ENCODE measurements at regions not wholly inside any gene's neighbourhood (a gene's known extent, or its start where the extent isn't known, plus 50 kb on each side); places are given as distances from the start of the nearest gene placed in this dataset.
"Not testable (repeated sequence)": the region's sequence is repeated elsewhere in the genome, so short reads cannot be mapped to it uniquely, and the experiment has no call there.

DNA sequence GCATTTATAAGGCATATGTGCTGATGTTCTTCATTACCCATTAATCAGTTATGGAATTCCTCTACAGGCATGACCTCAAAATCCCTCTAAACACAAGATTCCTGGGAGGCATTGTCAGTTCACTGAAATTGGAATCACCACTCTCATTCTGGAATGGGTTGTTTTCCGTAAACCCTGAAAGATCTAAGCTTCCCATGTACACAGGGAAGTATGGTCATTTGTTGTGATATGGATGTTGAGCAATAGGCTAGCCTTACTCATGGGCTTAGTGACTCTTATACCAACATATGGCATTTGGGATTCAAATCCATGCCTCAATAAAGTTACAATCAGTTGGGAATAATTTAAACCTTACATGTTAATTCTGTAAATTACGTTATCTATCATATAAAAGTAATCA, 258.0 kb downstream of the XPNPEP1 start:
- no peak overlapping the region for H3K4me3 ChIP-seq (ENCODE audit: low read depth, low read length)
- TF ChIP-seq, protein P1, sequence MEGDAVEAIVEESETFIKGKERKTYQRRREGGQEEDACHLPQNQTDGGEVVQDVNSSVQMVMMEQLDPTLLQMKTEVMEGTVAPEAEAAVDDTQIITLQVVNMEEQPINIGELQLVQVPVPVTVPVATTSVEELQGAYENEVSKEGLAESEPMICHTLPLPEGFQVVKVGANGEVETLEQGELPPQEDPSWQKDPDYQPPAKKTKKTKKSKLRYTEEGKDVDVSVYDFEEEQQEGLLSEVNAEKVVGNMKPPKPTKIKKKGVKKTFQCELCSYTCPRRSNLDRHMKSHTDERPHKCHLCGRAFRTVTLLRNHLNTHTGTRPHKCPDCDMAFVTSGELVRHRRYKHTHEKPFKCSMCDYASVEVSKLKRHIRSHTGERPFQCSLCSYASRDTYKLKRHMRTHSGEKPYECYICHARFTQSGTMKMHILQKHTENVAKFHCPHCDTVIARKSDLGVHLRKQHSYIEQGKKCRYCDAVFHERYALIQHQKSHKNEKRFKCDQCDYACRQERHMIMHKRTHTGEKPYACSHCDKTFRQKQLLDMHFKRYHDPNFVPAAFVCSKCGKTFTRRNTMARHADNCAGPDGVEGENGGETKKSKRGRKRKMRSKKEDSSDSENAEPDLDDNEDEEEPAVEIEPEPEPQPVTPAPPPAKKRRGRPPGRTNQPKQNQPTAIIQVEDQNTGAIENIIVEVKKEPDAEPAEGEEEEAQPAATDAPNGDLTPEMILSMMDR (IDR thresholded peaks at IDR 0.05; ENCODE audit: borderline replicate concordance, insufficient read depth, low read depth, low read length) = no peak

DNA sequence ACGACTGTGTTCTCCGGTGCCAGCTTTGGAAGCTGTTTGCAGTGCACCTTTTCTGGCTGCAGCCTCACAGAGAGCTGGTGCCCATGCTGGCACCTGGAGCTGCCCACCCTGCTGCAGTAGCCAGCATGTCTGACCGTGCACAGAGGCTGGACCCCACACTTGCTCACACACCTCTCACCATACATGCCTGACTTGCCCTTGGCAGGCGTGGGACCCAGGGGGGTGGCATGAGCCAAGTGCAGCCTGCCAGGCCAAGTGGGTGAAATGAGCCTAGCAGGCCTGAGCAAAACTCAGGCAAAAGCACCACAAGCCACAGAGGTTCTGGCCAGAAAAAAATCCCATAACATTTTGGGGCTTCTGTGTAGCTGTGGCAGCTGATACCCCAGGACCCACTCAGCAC, 258.8 kb downstream of the XPNPEP1 start:
- no peak overlapping the region for H3K4me3 ChIP-seq (ENCODE audit: low read depth, low read length)
- TF ChIP-seq, protein P1 (IDR thresholded peaks at IDR 0.05; ENCODE audit: borderline replicate concordance, insufficient read depth, low read depth, low read length) = no peak

DNA sequence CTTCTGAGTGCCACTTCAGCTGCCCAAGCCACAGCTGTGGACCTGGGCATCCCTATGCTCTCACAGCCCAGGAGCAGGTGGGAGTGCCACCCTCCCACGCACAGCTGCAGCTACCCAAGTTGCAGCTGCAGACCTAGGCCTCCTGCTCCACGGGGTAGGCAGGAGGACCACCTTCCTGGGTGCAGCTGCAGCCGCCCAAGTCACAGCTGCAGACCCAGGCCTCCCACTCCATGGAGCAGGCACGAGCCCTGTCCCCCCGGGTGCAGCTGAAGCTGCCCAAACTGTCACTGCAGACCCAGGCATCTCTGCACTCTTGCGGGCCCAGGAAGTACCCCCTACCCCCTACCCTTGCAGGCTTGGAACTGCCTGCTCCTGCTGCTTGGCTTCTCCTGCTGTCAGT, 260.2 kb downstream of the XPNPEP1 start:
- TF ChIP-seq, protein P1 (IDR thresholded peaks at IDR 0.05; ENCODE audit: borderline replicate concordance, insufficient read depth, low read depth, low read length) = no peak

DNA sequence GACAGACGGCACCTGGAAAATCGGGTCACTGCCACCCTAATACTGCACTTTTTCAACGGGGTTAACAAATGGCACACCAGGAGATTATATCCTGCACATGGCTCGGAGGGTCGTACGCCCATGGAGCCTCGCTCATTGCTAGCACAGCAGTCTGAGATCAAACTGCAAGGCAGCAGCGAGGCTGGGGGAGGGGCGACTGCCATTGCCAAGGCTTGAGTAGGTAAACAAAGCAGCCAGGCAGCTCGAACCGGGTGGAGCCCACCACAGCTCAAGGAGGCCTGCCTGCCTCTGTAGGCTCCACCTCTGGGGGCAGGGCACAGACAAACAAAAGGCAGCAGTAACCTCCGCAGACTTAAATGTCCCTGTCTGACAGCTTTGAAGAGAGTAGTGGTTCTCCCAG, 270.7 kb downstream of the XPNPEP1 start:
- H3K4me3 ChIP-seq (ENCODE audit: low read depth, low read length) = not testable (repeated sequence)

More for the DNA sequence above, 260.2 kb downstream of the XPNPEP1 start:
- H3K4me3 ChIP-seq (ENCODE audit: low read depth, low read length) = no peak overlapping the region

DNA sequence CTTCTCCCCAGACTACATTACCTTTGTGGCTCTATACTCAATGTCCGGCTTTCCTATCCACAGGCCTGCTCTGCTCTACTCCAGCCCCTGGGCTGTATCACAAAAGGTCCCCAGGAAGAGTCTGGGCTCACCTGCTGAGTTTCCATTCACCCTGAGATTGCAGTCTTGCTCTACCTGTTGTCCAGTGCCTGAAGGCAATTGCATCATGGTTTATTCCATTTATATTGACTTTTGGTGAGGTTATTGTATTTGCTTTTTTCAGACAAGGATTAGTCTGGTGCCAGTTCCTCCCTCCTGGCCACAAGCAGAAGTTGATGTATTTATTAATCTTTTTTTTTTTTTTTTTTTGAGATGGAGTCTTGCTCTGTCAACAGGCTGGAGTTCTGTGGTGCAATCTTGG, 273.1 kb downstream of the XPNPEP1 start:
- H3K4me3 ChIP-seq (ENCODE audit: low read depth, low read length) = no peak overlapping the region
- TF ChIP-seq, protein P1 (IDR thresholded peaks at IDR 0.05; ENCODE audit: borderline replicate concordance, insufficient read depth, low read depth, low read length) = no peak

DNA sequence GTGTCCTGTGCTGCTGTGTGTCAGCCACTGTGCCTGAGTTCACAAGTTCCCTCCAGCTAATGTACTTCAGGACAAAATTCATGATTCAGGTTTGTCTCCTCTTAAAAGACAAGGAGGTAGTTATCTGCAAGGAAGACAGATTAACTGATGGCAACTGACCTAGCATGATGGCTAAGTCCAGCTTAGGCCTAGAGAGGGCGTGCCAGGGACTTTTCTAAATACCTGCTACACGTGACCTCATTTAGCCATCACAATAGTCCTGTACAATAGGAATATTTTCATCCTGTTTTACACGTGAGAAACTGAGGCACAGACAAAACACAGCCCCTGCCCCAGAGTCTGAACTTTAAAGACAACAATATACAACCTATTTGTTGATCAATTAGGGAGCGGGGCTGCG, 275.7 kb downstream of the XPNPEP1 start:
- H3K4me3 ChIP-seq (ENCODE audit: low read depth, low read length) = no peak overlapping the region
- TF ChIP-seq, protein P1 (IDR thresholded peaks at IDR 0.05; ENCODE audit: borderline replicate concordance, insufficient read depth, low read depth, low read length) = no peak

DNA sequence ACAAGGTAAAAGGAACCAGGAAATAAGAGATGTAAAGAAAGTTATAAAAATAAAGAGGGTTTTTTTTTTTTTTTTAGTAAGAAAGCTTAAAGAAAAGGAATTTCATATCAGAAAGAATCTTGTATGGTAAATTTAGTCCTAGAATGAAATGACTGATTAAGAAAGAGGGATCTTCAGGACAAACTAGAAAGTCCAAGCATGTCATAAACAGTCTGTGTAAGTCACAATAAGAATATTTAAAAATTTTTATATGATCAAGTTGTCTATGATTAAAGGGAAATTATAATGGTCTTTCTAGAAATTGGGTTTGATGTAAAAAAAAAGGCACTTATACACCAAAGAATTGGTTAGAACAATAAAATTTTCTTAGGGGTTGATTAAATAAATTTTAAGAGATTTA, 289.5 kb downstream of the XPNPEP1 start:
- no peak overlapping the region for H3K4me3 ChIP-seq (ENCODE audit: low read depth, low read length)
- TF ChIP-seq, protein P1 (IDR thresholded peaks at IDR 0.05; ENCODE audit: borderline replicate concordance, insufficient read depth, low read depth, low read length) = no peak

DNA sequence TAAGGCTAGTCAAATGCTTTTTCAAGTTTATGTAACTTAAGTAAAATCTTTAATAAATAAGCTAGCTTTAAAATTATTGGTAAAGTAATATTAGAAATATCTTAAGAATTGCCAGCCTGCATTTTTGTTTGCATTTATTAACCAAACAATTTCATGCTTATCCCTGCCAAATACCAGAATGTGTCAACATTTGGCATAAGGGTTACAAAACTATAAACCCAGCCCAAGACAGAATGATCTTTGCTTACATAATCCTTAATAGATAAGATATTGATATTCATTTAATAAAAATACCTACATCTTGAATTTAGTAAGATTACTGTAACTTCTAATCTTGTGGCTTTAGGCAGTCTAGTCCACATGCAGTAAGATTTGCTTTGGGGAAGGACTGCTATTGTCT, 290.3 kb downstream of the XPNPEP1 start:
- H3K4me3 ChIP-seq (ENCODE audit: low read depth, low read length) = not testable (repeated sequence)
